Parathyroid adenoma (tissue), 2 donors: ENCODE measurements at regions not wholly inside any gene's neighbourhood (a gene's known extent, or its start where the extent isn't known, plus 50 kb on each side); places are given as distances from the start of the nearest gene placed in this dataset.

ENCODE experiments used
- H2AFZ ChIP-seq: fragments of 300-600 bp; sonication (generic); one replicate; pipeline ENCODE4 v1.7.0; 2017; ENCODE audit warnings: antibody characterized with exemption, mild to moderate bottlenecking
- H3K27ac ChIP-seq: fragments of 300-600 bp; sonication (generic); one replicate; pipeline ENCODE4 v1.7.0; 2017
- H3K27me3 ChIP-seq: fragments of 300-600 bp; sonication (generic); one replicate; pipeline ENCODE4 v1.7.0; 2017; ENCODE audit warnings: low read length; ENCODE audit not compliant: control insufficient read depth, insufficient read depth
- H3K36me3 ChIP-seq: fragments of 300-600 bp; sonication (generic); one replicate; pipeline ENCODE4 v1.7.0; 2017; ENCODE audit warnings: low read length; ENCODE audit not compliant: control insufficient read depth, insufficient read depth
- H3K4me1 ChIP-seq: fragments of 300-600 bp; sonication (generic); one replicate; pipeline ENCODE4 v1.7.0; 2017; ENCODE audit warnings: control low read depth
- H3K4me2 ChIP-seq: fragments of 300-600 bp; sonication (generic); one replicate; pipeline ENCODE4 v1.7.0; 2017; ENCODE audit warnings: low read length
- H3K4me3 ChIP-seq: fragments of 300-600 bp; sonication (generic); one replicate; pipeline ENCODE4 v1.7.0; 2017; ENCODE audit warnings: low read depth, low read length
- H3K79me2 ChIP-seq: fragments of 300-600 bp; sonication (generic); one replicate; pipeline ENCODE4 v1.7.0; 2017; ENCODE audit warnings: control low read depth
- H3K9ac ChIP-seq: fragments of 300-600 bp; sonication (generic); one replicate; pipeline ENCODE4 v1.7.0; 2017; ENCODE audit warnings: mild to moderate bottlenecking
- H3K9me3 ChIP-seq: fragments of 300-600 bp; sonication (generic); one replicate; pipeline ENCODE4 v1.7.0; 2017; ENCODE audit warnings: low read length; ENCODE audit not compliant: control insufficient read depth
- TF ChIP-seq, protein P1 (sequence below): fragments of 300-600 bp; sonication (generic); IDR thresholded peaks from one replicate; pipeline ENCODE4 v1.7.0; 2017; ENCODE audit warnings: antibody characterized with exemption, mild to moderate bottlenecking
- donor health status: primary hyperparathyroidism.

DNA sequence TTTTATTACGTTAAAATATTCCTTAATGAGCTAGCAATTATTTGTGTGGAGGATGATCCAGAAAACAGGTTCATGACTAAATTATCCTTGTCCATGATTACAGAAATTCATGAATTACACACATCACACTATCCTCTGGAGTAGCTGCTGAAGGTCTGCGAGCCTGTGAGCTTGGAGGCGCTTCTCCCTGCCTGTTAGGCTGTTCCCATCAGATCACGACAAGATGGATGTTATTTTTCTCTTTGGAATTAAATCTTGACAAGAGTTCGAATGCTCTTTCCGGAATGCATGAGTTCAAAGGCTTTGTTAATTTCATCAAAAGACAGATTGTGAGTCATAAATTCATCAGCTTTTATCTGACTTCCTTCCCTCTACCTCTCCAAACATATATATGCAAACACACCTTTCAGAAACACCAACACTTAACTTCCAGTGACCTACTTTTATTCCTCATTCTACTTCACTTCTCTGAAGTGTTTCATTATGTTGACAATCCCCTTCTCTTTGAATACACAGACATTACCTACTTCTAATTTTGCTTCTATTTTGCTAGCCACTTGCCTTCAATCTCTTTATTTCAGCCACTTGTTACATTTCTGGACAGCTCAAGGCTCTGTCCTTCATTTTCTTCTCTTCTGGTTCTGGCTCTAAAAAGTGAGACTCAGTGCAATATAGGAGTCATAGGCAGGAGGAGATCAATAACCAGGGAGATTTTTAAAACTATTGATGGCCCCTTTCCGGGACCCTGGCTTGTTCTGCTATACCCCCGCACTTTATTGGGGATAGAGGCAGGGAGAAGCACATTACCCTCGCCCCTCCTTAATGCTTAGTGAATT, 274.6 kb downstream of the BTG1 start:
- no peak overlapping the region for H3K4me3 ChIP-seq
- H3K27ac ChIP-seq: no peak overlapping the region
- TF ChIP-seq, protein P1, sequence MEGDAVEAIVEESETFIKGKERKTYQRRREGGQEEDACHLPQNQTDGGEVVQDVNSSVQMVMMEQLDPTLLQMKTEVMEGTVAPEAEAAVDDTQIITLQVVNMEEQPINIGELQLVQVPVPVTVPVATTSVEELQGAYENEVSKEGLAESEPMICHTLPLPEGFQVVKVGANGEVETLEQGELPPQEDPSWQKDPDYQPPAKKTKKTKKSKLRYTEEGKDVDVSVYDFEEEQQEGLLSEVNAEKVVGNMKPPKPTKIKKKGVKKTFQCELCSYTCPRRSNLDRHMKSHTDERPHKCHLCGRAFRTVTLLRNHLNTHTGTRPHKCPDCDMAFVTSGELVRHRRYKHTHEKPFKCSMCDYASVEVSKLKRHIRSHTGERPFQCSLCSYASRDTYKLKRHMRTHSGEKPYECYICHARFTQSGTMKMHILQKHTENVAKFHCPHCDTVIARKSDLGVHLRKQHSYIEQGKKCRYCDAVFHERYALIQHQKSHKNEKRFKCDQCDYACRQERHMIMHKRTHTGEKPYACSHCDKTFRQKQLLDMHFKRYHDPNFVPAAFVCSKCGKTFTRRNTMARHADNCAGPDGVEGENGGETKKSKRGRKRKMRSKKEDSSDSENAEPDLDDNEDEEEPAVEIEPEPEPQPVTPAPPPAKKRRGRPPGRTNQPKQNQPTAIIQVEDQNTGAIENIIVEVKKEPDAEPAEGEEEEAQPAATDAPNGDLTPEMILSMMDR: no peak

DNA sequence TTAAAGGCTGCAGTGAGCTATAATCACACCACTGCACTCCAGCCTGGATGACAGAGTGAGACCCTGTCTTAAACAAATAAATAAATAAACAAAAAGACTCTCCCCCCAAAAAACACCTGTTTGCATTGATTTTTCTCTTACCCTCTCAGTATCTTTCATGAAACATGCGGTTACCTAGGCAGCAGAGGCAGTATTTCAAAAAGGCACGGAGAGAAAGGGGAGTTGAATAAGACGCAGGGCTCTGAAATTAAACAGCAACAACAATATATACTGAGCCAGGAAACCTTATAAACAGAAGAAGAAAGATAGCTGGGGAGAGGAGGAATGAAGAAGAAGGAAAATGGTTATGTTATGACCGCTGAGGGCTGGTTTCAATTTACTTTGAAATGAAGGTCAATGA, 277.6 kb downstream of the BTG1 start:
- Histone ChIP-seq H3K9ac (no peak overlapping the region), H3K9me3 (no peaks in the 10 kb centered on the region)
- TF ChIP-seq, protein P1: no peak

More for the DNA sequence above, 274.6 kb downstream of the BTG1 start:
- Histone ChIP-seq H3K9ac (no peak overlapping the region), H3K4me1 (no peaks in the 10 kb centered on the region), H3K36me3 (no peaks in the 10 kb centered on the region), H2AFZ (no peak overlapping the region), H3K4me2 (no peak overlapping the region), H3K9me3 (no peaks in the 10 kb centered on the region), H3K79me2 (no peaks in the 10 kb centered on the region), H3K27me3 (no peaks in the 10 kb centered on the region)

DNA sequence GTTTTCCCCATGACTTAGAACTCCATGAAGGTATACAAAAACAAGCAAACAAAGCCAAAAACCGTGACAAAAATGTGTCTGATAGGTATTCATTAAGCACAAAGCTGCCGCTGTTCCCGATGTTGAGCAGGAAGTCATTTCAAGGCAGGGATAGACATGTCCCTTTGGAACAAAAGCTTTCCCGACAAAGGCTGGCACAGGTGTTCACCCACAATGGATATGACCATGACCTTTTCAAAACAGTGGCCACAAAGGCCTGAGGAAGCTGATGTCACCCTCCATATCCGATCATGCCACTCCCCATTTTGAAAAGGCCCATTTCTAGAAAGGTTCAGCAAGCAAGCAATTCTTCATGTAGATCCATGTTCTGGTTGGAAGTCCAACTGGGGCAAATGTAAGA, 279.1 kb downstream of the BTG1 start:
- no peak overlapping the region for H3K27ac ChIP-seq
- H3K9ac ChIP-seq: no peak overlapping the region
- H3K4me2 ChIP-seq: no peak overlapping the region
- H3K4me3 ChIP-seq: no peak overlapping the region
- no peak overlapping the region for H2AFZ ChIP-seq
- H3K9me3 ChIP-seq: no peaks in the 10 kb centered on the region
- TF ChIP-seq, protein P1: no peak
- no peaks in the 10 kb centered on the region for H3K79me2 ChIP-seq
- H3K36me3 ChIP-seq: no peaks in the 10 kb centered on the region
- H3K27me3 ChIP-seq: no peaks in the 10 kb centered on the region
- no peaks in the 10 kb centered on the region for H3K4me1 ChIP-seq

More for the DNA sequence above, 277.6 kb downstream of the BTG1 start:
- Histone ChIP-seq H3K4me3 (no peak overlapping the region), H3K4me1 (no peaks in the 10 kb centered on the region), H3K36me3 (no peaks in the 10 kb centered on the region), H3K4me2 (no peak overlapping the region), H3K79me2 (no peaks in the 10 kb centered on the region), H3K27ac (no peak overlapping the region), H3K27me3 (no peaks in the 10 kb centered on the region), H2AFZ (no peak overlapping the region)

DNA sequence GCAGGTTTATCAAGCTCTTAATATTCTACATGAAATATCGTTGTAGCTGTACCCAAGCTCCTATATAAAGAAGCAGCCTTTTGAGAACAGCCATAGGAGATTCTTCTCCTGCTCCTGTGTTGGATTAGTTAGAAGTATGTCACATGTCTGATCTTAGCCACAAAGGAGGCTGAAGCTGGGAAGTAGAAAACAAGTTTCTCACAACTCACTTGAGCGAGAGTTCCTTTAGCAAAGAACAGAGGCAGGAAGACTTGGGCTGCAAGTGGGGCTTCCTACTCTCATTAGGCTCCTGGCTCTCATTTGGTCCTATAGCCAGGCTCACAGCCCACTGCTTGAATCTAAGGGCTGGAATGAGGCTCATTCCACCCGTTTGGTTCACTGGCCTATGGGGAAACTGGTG, 281.9 kb downstream of the BTG1 start:
- no peaks in the 10 kb centered on the region for H3K79me2 ChIP-seq
- TF ChIP-seq, protein P1: no peak
- peaks cover 2% of the 10 kb centered on the region for H3K4me1 ChIP-seq
- no peak overlapping the region for H3K9ac ChIP-seq
- H3K4me3 ChIP-seq: no peak overlapping the region
- H2AFZ ChIP-seq: no peak overlapping the region
- no peaks in the 10 kb centered on the region for H3K9me3 ChIP-seq
- H3K4me2 ChIP-seq: no peak overlapping the region
- H3K27me3 ChIP-seq: no peaks in the 10 kb centered on the region
- H3K36me3 ChIP-seq: no peaks in the 10 kb centered on the region
- no peak overlapping the region for H3K27ac ChIP-seq

DNA sequence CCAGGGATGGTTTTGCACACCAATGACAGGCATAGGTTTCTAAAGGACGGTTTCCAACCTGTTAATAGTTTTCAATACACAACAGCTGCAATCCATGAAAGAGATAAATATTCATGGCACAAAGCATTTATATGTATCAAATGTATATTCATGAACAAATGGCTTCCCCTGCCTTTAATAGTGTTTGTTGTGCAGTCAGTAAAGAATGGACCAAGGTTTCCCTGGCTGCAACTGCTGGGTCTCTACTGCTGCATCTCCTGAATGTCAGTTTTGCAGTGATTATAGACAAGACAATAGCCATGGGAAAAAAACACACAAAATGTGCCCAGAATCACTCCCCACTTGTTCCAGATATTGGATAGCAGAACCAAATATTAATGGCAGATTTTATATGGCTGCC, 284.1 kb downstream of the BTG1 start:
- Histone ChIP-seq H3K4me3 (no peak overlapping the region), H3K36me3 (no peaks in the 10 kb centered on the region), H2AFZ (no peak overlapping the region), H3K27me3 (no peaks in the 10 kb centered on the region), H3K79me2 (no peaks in the 10 kb centered on the region), H3K27ac (no peak overlapping the region), H3K9me3 (no peaks in the 10 kb centered on the region), H3K4me1 (peaks cover 2% of the 10 kb centered on the region), H3K9ac (no peak overlapping the region), H3K4me2 (no peak overlapping the region)
- TF ChIP-seq, protein P1: no peak
